Natural killer cell treated with Interleukin-12 subunit alpha and Interleukin-12 subunit beta and Interleukin-15 and Interleukin-18, amount 100 ng/mL, for 72 hours (primary cell): ENCODE measurements at regions not wholly inside any gene's neighbourhood (a gene's known extent, or its start where the extent isn't known, plus 50 kb on each side); places are given as distances from the start of the nearest gene placed in this dataset.
A peak's percentile ranks its signal among the peaks of the same experiment; 100 is the strongest.

Experiments used
- ATAC-seq, 2 donors: fragments of 150-1000 bp; cut with Tn5 transposase in 1 of 2; sonication (Bioruptor Pico), chemical (Tn5 transposase) in 1 of 2; 2 replicates each; pipeline ENCODE4 v1.10.0; 2021
- DNase-seq: peaks from one replicate; pipeline ENCODE4 v3.0.0; 2022; ENCODE audit warnings: low spot score
- H3K27ac Mint-ChIP-seq, 2 donors: 1 replicate in 1 of 2; 2 replicates in 1 of 2; pipeline ENCODE4 v1.8.0; 2022; ENCODE audit warnings: mixed read lengths in 2 of 2, mild to moderate bottlenecking in 1 of 2, moderate library complexity in 1 of 2
- H3K27me3 Mint-ChIP-seq, 2 donors: 1 replicate in 1 of 2; 2 replicates in 1 of 2; pipeline ENCODE4 v1.8.0; 2022; ENCODE audit warnings: mixed read lengths in 2 of 2
- H3K36me3 Mint-ChIP-seq: one replicate; pipeline ENCODE4 v1.8.0; 2022; ENCODE audit warnings: mixed read lengths
- H3K4me1 Mint-ChIP-seq, 2 donors: 1 replicate in 1 of 2; 2 replicates in 1 of 2; pipeline ENCODE4 v1.8.0; 2022; ENCODE audit warnings: low read depth in 2 of 2, mixed read lengths in 2 of 2, mild to moderate bottlenecking in 1 of 2
- H3K4me3 Mint-ChIP-seq: one replicate; pipeline ENCODE4 v1.8.0; 2022; ENCODE audit warnings: mixed read lengths
- H3K9me3 Mint-ChIP-seq: 2 replicates; pipeline ENCODE4 v1.8.0; 2022; ENCODE audit warnings: mixed read lengths

DNA sequence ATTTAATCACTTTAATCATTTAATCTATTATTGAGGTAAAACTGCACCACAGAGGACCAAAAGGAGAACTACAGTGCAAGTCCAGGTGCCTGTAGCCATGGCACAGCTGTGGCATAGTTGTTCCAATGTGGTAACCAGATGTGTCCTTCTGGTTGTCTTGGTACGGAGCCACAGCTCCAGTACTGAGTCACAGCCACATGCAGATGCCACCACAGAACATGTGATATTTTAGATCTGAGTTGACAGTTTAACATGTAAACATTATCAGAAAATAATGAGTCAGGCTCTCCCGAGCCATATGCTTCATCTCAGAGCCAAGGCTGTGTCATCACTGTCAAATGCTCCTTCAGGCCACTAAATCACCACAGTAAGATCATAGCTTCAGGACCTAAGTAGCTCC, 56.4 kb upstream of the RGS7 start:
- no peaks in the 10 kb centered on the region for H3K27me3 Mint-ChIP-seq
- H3K9me3 Mint-ChIP-seq: peaks cover 5% of the 10 kb centered on the region
- DNase-seq: no peak
- peak in 1 of 2 donors; percentile 56 for ATAC-seq
- H3K4me1 Mint-ChIP-seq: no peaks in the 10 kb centered on the region
- no peaks in the 10 kb centered on the region for H3K36me3 Mint-ChIP-seq
- H3K27ac Mint-ChIP-seq: no peak overlapping the region
- H3K4me3 Mint-ChIP-seq: no peak overlapping the region

DNA sequence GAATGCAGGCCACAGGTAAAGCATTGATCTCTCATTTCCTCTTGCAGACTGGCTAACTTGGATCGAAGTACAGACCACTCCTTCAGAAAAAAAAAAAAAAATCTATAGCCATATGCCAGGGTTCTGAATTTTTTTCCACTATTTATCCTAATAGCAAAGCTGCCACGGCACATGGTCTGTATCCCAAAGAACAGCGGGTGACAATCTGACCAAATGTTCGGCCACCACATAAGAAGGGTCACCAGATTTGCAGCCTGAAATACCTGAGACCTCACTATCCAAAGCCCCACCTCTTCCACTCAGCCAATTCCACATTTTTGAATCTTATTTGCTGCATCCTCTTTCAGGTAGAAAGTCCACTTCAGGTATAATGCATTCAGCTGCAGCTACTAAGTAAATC, 55.6 kb upstream of the RGS7 start:
- DNase-seq (no peak), ATAC-seq (no peak)
- no peak overlapping the region for H3K27ac Mint-ChIP-seq
- H3K27me3 Mint-ChIP-seq: no peaks in the 10 kb centered on the region
- no peaks in the 10 kb centered on the region for H3K36me3 Mint-ChIP-seq
- no peak overlapping the region for H3K4me3 Mint-ChIP-seq
- peaks cover 5% of the 10 kb centered on the region for H3K9me3 Mint-ChIP-seq
- no peaks in the 10 kb centered on the region for H3K4me1 Mint-ChIP-seq

DNA sequence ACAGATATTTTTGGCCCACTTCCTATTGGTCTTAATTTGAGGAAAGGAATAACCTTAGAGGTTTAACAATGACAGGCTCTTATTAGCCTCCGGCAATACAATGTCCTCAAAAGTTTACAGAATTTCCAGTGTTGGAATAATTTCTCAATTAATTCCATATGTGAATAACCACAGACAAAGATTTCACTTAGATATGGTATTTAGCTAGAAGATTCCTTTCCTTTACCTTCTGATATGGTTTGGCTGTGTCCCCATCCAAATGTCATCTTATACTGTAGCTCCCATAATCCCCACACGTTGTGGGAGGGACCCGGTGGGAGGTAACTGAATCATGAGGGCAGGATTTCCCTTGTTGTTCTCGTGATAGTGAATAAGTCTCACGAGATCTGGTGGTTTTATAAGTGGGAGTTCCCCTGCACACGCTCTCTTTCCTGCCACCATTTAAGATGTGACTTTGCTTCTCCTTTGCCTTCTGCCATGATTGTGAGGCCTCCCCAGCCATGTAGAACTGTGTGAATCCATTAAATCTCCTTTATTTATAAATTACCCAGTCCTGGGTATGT, 54.9 kb upstream of the RGS7 start:
- DNase-seq: no peak
- ATAC-seq: no peak
- Mint-ChIP-seq H3K9me3 (peaks cover 5% of the 10 kb centered on the region), H3K4me1 (no peaks in the 10 kb centered on the region), H3K4me3 (no peak overlapping the region), H3K36me3 (no peaks in the 10 kb centered on the region), H3K27me3 (no peaks in the 10 kb centered on the region), H3K27ac (no peak overlapping the region)

GRCh38 chr1:241411056-241411775, 54.2 kb upstream of the RGS7 start:
- no peak for ATAC-seq
- no peaks in the 10 kb centered on the region for H3K4me1 Mint-ChIP-seq

GRCh38 chr1:241408170-241408569, 51.2 kb upstream of the RGS7 start:
- Mint-ChIP-seq H3K27me3 (peaks cover 0 to 11% of the 10 kb centered on the region in 2 donors), H3K27ac (no peak overlapping the region), H3K4me3 (no peak overlapping the region), H3K36me3 (no peaks in the 10 kb centered on the region), H3K4me1 (no peaks in the 10 kb centered on the region), H3K9me3 (peaks cover 5% of the 10 kb centered on the region)
- no peak for ATAC-seq
- no peak for DNase-seq

More at GRCh38 chr1:241411056-241411775, 54.2 kb upstream of the RGS7 start:
- H3K27me3 Mint-ChIP-seq: no peaks in the 10 kb centered on the region
- H3K36me3 Mint-ChIP-seq: no peaks in the 10 kb centered on the region
- H3K27ac Mint-ChIP-seq: no peak overlapping the region
- peaks cover 5% of the 10 kb centered on the region for H3K9me3 Mint-ChIP-seq
- no peak overlapping the region for H3K4me3 Mint-ChIP-seq
- no peak for DNase-seq
